ENCODE measurements at regions not wholly inside any gene's neighbourhood (a gene's known extent, or its start where the extent isn't known, plus 50 kb on each side); places are given as distances from the start of the nearest gene placed in this dataset.
"Not testable (repeated sequence)": the region's sequence is repeated elsewhere in the genome, so short reads cannot be mapped to it uniquely, and the experiment has no call there.

- DNase-seq = no peak
These were observed 165.0 kb upstream of the KCTD3 start for GRCh38 chr1:215402147-215402546.

- DNase-seq = no peak
These were observed 161.9 kb upstream of the KCTD3 start for GRCh38 chr1:215405211-215405610.

GRCh38 chr1:215406927-215407326 lies 160.2 kb upstream of the KCTD3 start:
- DNase-seq = no peak

GRCh38 chr1:215407575-215407974 lies 159.5 kb upstream of the KCTD3 start:
- DNase-seq = no peak

- not testable (repeated sequence) for DNase-seq
These were observed 157.6 kb upstream of the KCTD3 start for GRCh38 chr1:215409546-215409945.

GRCh38 chr1:215415521-215415920 lies 151.6 kb upstream of the KCTD3 start:
- DNase-seq = not testable (repeated sequence)

GRCh38 chr1:215416497-215416896 lies 150.6 kb upstream of the KCTD3 start:
- no peak for DNase-seq

GRCh38 chr1:215417122-215417521 lies 150.0 kb upstream of the KCTD3 start:
- DNase-seq = no peak

- DNase-seq = no peak
These were observed 148.1 kb upstream of the KCTD3 start for GRCh38 chr1:215418876-215419447.

GRCh38 chr1:215421744-215422143 lies 145.4 kb upstream of the KCTD3 start:
- DNase-seq = no peak

GRCh38 chr1:215423288-215423687 lies 143.8 kb upstream of the KCTD3 start:
- no peak for DNase-seq

GRCh38 chr1:215425138-215425537 lies 142.0 kb upstream of the KCTD3 start:
- no peak for DNase-seq

GRCh38 chr1:215426101-215426500 lies 141.0 kb upstream of the KCTD3 start:
- no peak for DNase-seq

GRCh38 chr1:215432483-215433227 lies 134.4 kb upstream of the KCTD3 start:
- not testable (repeated sequence) for DNase-seq

GRCh38 chr1:215433237-215433636 lies 133.9 kb upstream of the KCTD3 start:
- no peak for DNase-seq

GRCh38 chr1:215439549-215439948 lies 127.6 kb upstream of the KCTD3 start:
- no peak for DNase-seq

GRCh38 chr1:215444715-215445414 lies 122.2 kb upstream of the KCTD3 start:
- DNase-seq = no peak

GRCh38 chr1:215448014-215448413 lies 119.1 kb upstream of the KCTD3 start:
- not testable (repeated sequence) for DNase-seq

GRCh38 chr1:215449147-215449546 lies 118.0 kb upstream of the KCTD3 start:
- not testable (repeated sequence) for DNase-seq

- DNase-seq = no peak
These were observed 113.7 kb upstream of the KCTD3 start for GRCh38 chr1:215453440-215453839.

GRCh38 chr1:215457213-215457612 lies 109.9 kb upstream of the KCTD3 start:
- DNase-seq = no peak

- no peak for DNase-seq
These were observed 109.0 kb upstream of the KCTD3 start for GRCh38 chr1:215458104-215458503.

GRCh38 chr1:215458562-215458961 lies 108.5 kb upstream of the KCTD3 start:
- DNase-seq = no peak

GRCh38 chr1:215459136-215459535 lies 108.0 kb upstream of the KCTD3 start:
- DNase-seq = no peak
